PC-3 (cell line): ENCODE measurements at regions not wholly inside any gene's neighbourhood (a gene's known extent, or its start where the extent isn't known, plus 50 kb on each side); places are given as distances from the start of the nearest gene placed in this dataset.
A peak's percentile ranks its signal among the peaks of the same experiment; 100 is the strongest.

ENCODE experiments used
- ATAC-seq: fragments of 200-7000 bp; cut with Tn5 transposase; 2 replicates; pipeline ENCODE4 v1.9.1; 2020; ENCODE audit warnings: mild to moderate bottlenecking, moderate library complexity
- BruUV-seq: library from RNA; stranded (reverse); fragments of 400-500 nt; replicated peaks from 2 replicates; lab custom pipeline; 2021; lab: Mats Ljungman, UMichigan
- CTCF ChIA-PET: fragments of 300-600 bp; sonication (Branson Sonifier 250); formaldehyde crosslinking; loops from one replicate; lab custom pipeline; 2022; ENCODE audit warnings: antibody characterized with exemption; lab: Charles Lee
- POLR2A ChIA-PET: fragments of 300-600 bp; sonication (Branson Sonifier 250); formaldehyde crosslinking; loops from one replicate; lab custom pipeline; 2022; ENCODE audit warnings: antibody characterized with exemption; ENCODE audit not compliant: unreplicated experiment; lab: Charles Lee
- DNase-seq: peaks from one replicate; pipeline ENCODE4 v3.0.0-alpha.2; 2015
- H2AFZ ChIP-seq: fragments of 300-600 bp; sonication (generic); 2 replicates; pipeline ENCODE4 v1.6.0; 2016; ENCODE audit warnings: antibody characterized with exemption, low read length
- H3F3A ChIP-seq: fragments of 300-600 bp; sonication (generic); one replicate; pipeline ENCODE4 v1.6.0; 2017; ENCODE audit warnings: antibody characterized with exemption, low read length, control low read depth, mild to moderate bottlenecking; ENCODE audit not compliant: unreplicated experiment
- H3K27ac ChIP-seq: fragments of 300-600 bp; sonication (generic); 2 replicates; pipeline ENCODE4 v1.5.1; 2016; ENCODE audit warnings: mild to moderate bottlenecking, low read length
- H3K27me3 ChIP-seq: fragments of 300-600 bp; sonication (generic); 2 replicates; pipeline ENCODE4 v1.6.1; 2016; ENCODE audit warnings: low read length, mixed read lengths
- H3K36me3 ChIP-seq: fragments of 300-600 bp; sonication (generic); 2 replicates; pipeline ENCODE4 v1.6.1; 2016; ENCODE audit warnings: low read depth, mixed run types, low read length, mixed read lengths
- H3K4me1 ChIP-seq: fragments of 300-600 bp; sonication (generic); 2 replicates; pipeline ENCODE4 v1.5.1; 2016; ENCODE audit warnings: low read length; ENCODE audit not compliant: insufficient read depth
- H3K4me2 ChIP-seq: fragments of 300-600 bp; sonication (generic); 2 replicates; pipeline ENCODE4 v1.6.0; 2016; ENCODE audit warnings: low read length
- H3K4me3 ChIP-seq: fragments of 300-600 bp; sonication (generic); 2 replicates; pipeline ENCODE4 v1.5.1; 2016; ENCODE audit warnings: mild to moderate bottlenecking, low read length, mixed read lengths
- H3K79me2 ChIP-seq: fragments of 300-600 bp; sonication (generic); 2 replicates; pipeline ENCODE4 v1.6.1; 2017; ENCODE audit warnings: low read length, mixed read lengths
- H3K9ac ChIP-seq: fragments of 300-600 bp; sonication (generic); 2 replicates; pipeline ENCODE4 v1.6.0; 2016; ENCODE audit warnings: mild to moderate bottlenecking, low read length
- H3K9me2 ChIP-seq: fragments of 300-600 bp; sonication (generic); replicated peaks from 2 replicates; pipeline ENCODE4 v1.6.1; 2016; ENCODE audit warnings: mixed run types, low read length, mixed read lengths
- H3K9me3 ChIP-seq: fragments of 300-600 bp; sonication (generic); 2 replicates; pipeline ENCODE4 v1.6.1; 2016; ENCODE audit warnings: low read length, mixed read lengths
- H4K20me1 ChIP-seq: fragments of 300-600 bp; sonication (generic); 2 replicates; pipeline ENCODE4 v1.6.1; 2016; ENCODE audit warnings: low read length, mixed read lengths
- CTCF ChIP-seq: fragments of 300-600 bp; sonication (generic); conservative IDR thresholded peaks from 2 replicates; pipeline ENCODE4 v1.5.1; 2017; ENCODE audit warnings: antibody characterized with exemption, low read depth, mild to moderate bottlenecking, low read length
- EZH2 ChIP-seq: fragments of 300-600 bp; sonication (generic); IDR thresholded peaks from one replicate; pipeline ENCODE4 v1.6.1; 2017; ENCODE audit warnings: antibody characterized with exemption, mild to moderate bottlenecking, low read length; ENCODE audit not compliant: unreplicated experiment
- EZH2phosphoT487 ChIP-seq: fragments of 300-600 bp; sonication (generic); IDR thresholded peaks from 2 replicates; pipeline ENCODE4 v1.6.1; 2018; ENCODE audit warnings: mild to moderate bottlenecking, antibody characterized with exemption, low read length, borderline replicate concordance
- intact Hi-C: fragments of 100-400 bp; cut with micrococcal nuclease; formaldehyde crosslinking; loops from 2 replicates; pipeline ENCODE4 v1.9.0; 2023

- Histone ChIP-seq H3K27me3 (no peaks in the 10 kb centered on the region), H3K4me3 (no peak overlapping the region), H2AFZ (no peak overlapping the region), H3K27ac (no peak overlapping the region), H3K4me2 (no peak overlapping the region), H3K9me3 (no peaks in the 10 kb centered on the region), H3K79me2 (no peaks in the 10 kb centered on the region), H3K9ac (no peak overlapping the region), H3K4me1 (no peaks in the 10 kb centered on the region), H3F3A (no peaks in the 10 kb centered on the region), H4K20me1 (no peaks in the 10 kb centered on the region), H3K36me3 (no peaks in the 10 kb centered on the region), H3K9me2 (no peaks in the 10 kb centered on the region)
- intact Hi-C loops, result no loop called here
- no TSS peak for BruUV-seq
- ChIA-PET POLR2A (no interaction called here), CTCF (no interaction called here)
- DNase-seq (no peak), ATAC-seq (no peak)
- TF ChIP-seq EZH2, result no peak
- TF ChIP-seq CTCF, result no peak
- TF ChIP-seq EZH2phosphoT487, result no peak
These were observed 119.4 kb upstream of the NBEA start for GRCh38 chr13:34822650-34823049.

GRCh38 chr13:34826432-34826831, 115.6 kb upstream of the NBEA start:
- no peak overlapping the region for H3K27ac ChIP-seq
- no peak overlapping the region for H3K9ac ChIP-seq
- no peaks in the 10 kb centered on the region for H3K4me1 ChIP-seq
- ChIA-PET POLR2A (no interaction called here), CTCF (no interaction called here)
- ATAC-seq (no peak), DNase-seq (no peak)
- no peak overlapping the region for H3K4me2 ChIP-seq
- no peak overlapping the region for H2AFZ ChIP-seq
- H3K9me3 ChIP-seq, result no peaks in the 10 kb centered on the region
- no TSS peak for BruUV-seq
- H3K79me2 ChIP-seq, result no peaks in the 10 kb centered on the region
- TF ChIP-seq EZH2 (no peak), CTCF (no peak), EZH2phosphoT487 (no peak)
- no peaks in the 10 kb centered on the region for H3K36me3 ChIP-seq
- no peaks in the 10 kb centered on the region for H4K20me1 ChIP-seq
- no peaks in the 10 kb centered on the region for H3F3A ChIP-seq
- no peaks in the 10 kb centered on the region for H3K9me2 ChIP-seq
- H3K27me3 ChIP-seq, result no peaks in the 10 kb centered on the region
- H3K4me3 ChIP-seq, result no peak overlapping the region
- intact Hi-C loops, result loop anchor here (5.0 kb wide), 1 partner anchor 104 kb away; no protein-coding TSS in a partner anchor

GRCh38 chr13:34833562-34834182, 108.4 kb upstream of the NBEA start:
- no peaks in the 10 kb centered on the region for H3K27me3 ChIP-seq
- no peak for TF ChIP-seq EZH2
- peak; percentile 55 for TF ChIP-seq CTCF
- H3K9me3 ChIP-seq, result no peaks in the 10 kb centered on the region
- ATAC-seq (peak; percentile 38; the same call in 1 of the 2 replicates), DNase-seq (peak; percentile 53)
- no peaks in the 10 kb centered on the region for H3K36me3 ChIP-seq
- no TSS peak for BruUV-seq
- no peak overlapping the region for H3K4me3 ChIP-seq
- H3F3A ChIP-seq, result no peaks in the 10 kb centered on the region
- intact Hi-C loops, result no loop called here
- H3K4me2 ChIP-seq, result no peak overlapping the region
- H3K27ac ChIP-seq, result no peak overlapping the region
- H3K4me1 ChIP-seq, result no peaks in the 10 kb centered on the region
- H2AFZ ChIP-seq, result no peak overlapping the region
- CTCF ChIA-PET, result no interaction called here
- POLR2A ChIA-PET, result no interaction called here
- H3K9me2 ChIP-seq, result no peaks in the 10 kb centered on the region
- no peaks in the 10 kb centered on the region for H4K20me1 ChIP-seq
- H3K79me2 ChIP-seq, result no peaks in the 10 kb centered on the region
- H3K9ac ChIP-seq, result no peak overlapping the region
